ENCODE measurements at regions not wholly inside any gene's neighbourhood (a gene's known extent, or its start where the extent isn't known, plus 50 kb on each side); places are given as distances from the start of the nearest gene placed in this dataset.

GRCh38 chr3:66552846-66553245 is 52.0 kb upstream of the LRIG1 start:
- Mint-ChIP-seq H3K36me3 (no peaks in the 10 kb centered on the region), H3K4me3 (no peak overlapping the region), H3K27me3 (ENCODE audit: insufficient read depth, low read depth) (peaks cover 2% of the 10 kb centered on the region), H3K27ac (no peak overlapping the region), H3K4me1 (peaks cover 18% of the 10 kb centered on the region), H3K9me3 (no peaks in the 10 kb centered on the region)
- no peaks in the 10 kb centered on the region for H3K27me3 ChIP-seq
- no peak for TF ChIP-seq EZH2phosphoT487 (IDR thresholded peaks at IDR 0.05)
- H3F3A ChIP-seq (ENCODE audit: low read depth): no peaks in the 10 kb centered on the region
- no peak overlapping the region for H3K27ac ChIP-seq
- H2AFZ ChIP-seq (replicated peaks): peak overlapping the region; percentile 14
- H3K4me1 ChIP-seq: peaks cover 21% of the 10 kb centered on the region
- no peaks in the 10 kb centered on the region for H4K20me1 ChIP-seq (ENCODE audit: low read depth)
- DNase-seq (ENCODE audit: low spot score): peak; percentile 17
- no peaks in the 10 kb centered on the region for H3K9me3 ChIP-seq (ENCODE audit: low read depth)
- no peaks in the 10 kb centered on the region for H3K79me2 ChIP-seq (ENCODE audit: low read depth)
- H3K36me3 ChIP-seq: no peaks in the 10 kb centered on the region
- H3K9ac ChIP-seq: no peak overlapping the region
- H3K4me3 ChIP-seq: no peak overlapping the region
- peak overlapping the region; percentile 25 for H3K4me2 ChIP-seq

GRCh38 chr3:66553441-66554113 is 52.8 kb upstream of the LRIG1 start:
- Histone ChIP-seq H3K79me2 (ENCODE audit: low read depth) (no peaks in the 10 kb centered on the region), H4K20me1 (ENCODE audit: low read depth) (no peaks in the 10 kb centered on the region), H3K4me2 (peak overlapping the region; percentile 25), H3K4me3 (no peak overlapping the region), H2AFZ (replicated peaks) (no peak overlapping the region), H3K36me3 (no peaks in the 10 kb centered on the region), H3K9ac (no peak overlapping the region), H3K27ac (no peak overlapping the region), H3K4me1 (peaks cover 21% of the 10 kb centered on the region), H3K27me3 (no peaks in the 10 kb centered on the region), H3F3A (ENCODE audit: low read depth) (no peaks in the 10 kb centered on the region), H3K9me3 (ENCODE audit: low read depth) (no peaks in the 10 kb centered on the region)
- TF ChIP-seq CTCF (IDR thresholded peaks at IDR 0.05): no peak
- no peak for TF ChIP-seq EZH2phosphoT487 (IDR thresholded peaks at IDR 0.05)
- TF ChIP-seq EZH2 (IDR thresholded peaks at IDR 0.05): no peak
- Mint-ChIP-seq H3K36me3 (no peaks in the 10 kb centered on the region), H3K9me3 (peaks cover under 1% of the 10 kb centered on the region), H3K4me1 (peaks cover 18% of the 10 kb centered on the region), H3K27me3 (ENCODE audit: insufficient read depth, low read depth) (peaks cover 2% of the 10 kb centered on the region), H3K4me3 (no peak overlapping the region), H3K27ac (peak overlapping the region; percentile 51)
- no peak for DNase-seq (ENCODE audit: low spot score)

GRCh38 chr3:66554178-66554577 is 53.4 kb upstream of the LRIG1 start:
- Histone ChIP-seq H4K20me1 (ENCODE audit: low read depth) (no peaks in the 10 kb centered on the region), H3K4me2 (peak overlapping the region; percentile 25), H2AFZ (replicated peaks) (no peak overlapping the region), H3F3A (ENCODE audit: low read depth) (no peaks in the 10 kb centered on the region), H3K27ac (no peak overlapping the region), H3K9ac (no peak overlapping the region), H3K79me2 (ENCODE audit: low read depth) (no peaks in the 10 kb centered on the region), H3K36me3 (no peaks in the 10 kb centered on the region), H3K9me3 (ENCODE audit: low read depth) (no peaks in the 10 kb centered on the region), H3K27me3 (no peaks in the 10 kb centered on the region), H3K4me1 (peaks cover 21% of the 10 kb centered on the region), H3K4me3 (no peak overlapping the region)
- Mint-ChIP-seq H3K36me3 (no peaks in the 10 kb centered on the region), H3K9me3 (peaks cover 6% of the 10 kb centered on the region), H3K27me3 (ENCODE audit: insufficient read depth, low read depth) (peaks cover 2% of the 10 kb centered on the region), H3K4me3 (no peak overlapping the region), H3K27ac (no peak overlapping the region), H3K4me1 (peaks cover 18% of the 10 kb centered on the region)
- TF ChIP-seq EZH2phosphoT487 (IDR thresholded peaks at IDR 0.05) (no peak), CTCF (IDR thresholded peaks at IDR 0.05) (no peak), EZH2 (IDR thresholded peaks at IDR 0.05) (no peak)
- DNase-seq (ENCODE audit: low spot score): no peak

- Histone ChIP-seq H2AFZ (replicated peaks) (no peak overlapping the region), H3K4me2 (no peak overlapping the region), H3K36me3 (no peaks in the 10 kb centered on the region), H3K27ac (no peak overlapping the region), H3K9me3 (ENCODE audit: low read depth) (no peaks in the 10 kb centered on the region), H3F3A (ENCODE audit: low read depth) (no peaks in the 10 kb centered on the region), H3K79me2 (ENCODE audit: low read depth) (no peaks in the 10 kb centered on the region), H4K20me1 (ENCODE audit: low read depth) (no peaks in the 10 kb centered on the region), H3K4me1 (peaks cover 21% of the 10 kb centered on the region), H3K4me3 (no peak overlapping the region), H3K9ac (no peak overlapping the region), H3K27me3 (no peaks in the 10 kb centered on the region)
- peaks cover 2% of the 10 kb centered on the region for H3K27me3 Mint-ChIP-seq (ENCODE audit: insufficient read depth, low read depth)
- H3K27ac Mint-ChIP-seq: no peak overlapping the region
- H3K4me1 Mint-ChIP-seq: peaks cover 18% of the 10 kb centered on the region
- H3K4me3 Mint-ChIP-seq: no peak overlapping the region
- TF ChIP-seq CTCF (IDR thresholded peaks at IDR 0.05) (no peak), EZH2 (IDR thresholded peaks at IDR 0.05) (no peak), EZH2phosphoT487 (IDR thresholded peaks at IDR 0.05) (no peak)
- H3K36me3 Mint-ChIP-seq: peaks cover 2% of the 10 kb centered on the region
- no peak for DNase-seq (ENCODE audit: low spot score)
- peaks cover 12% of the 10 kb centered on the region for H3K9me3 Mint-ChIP-seq
Measured at GRCh38 chr3:66555214-66555844, 54.5 kb upstream of the LRIG1 start.

Data from neural progenitor cell (in vitro differentiated cells).